ENCODE measurements at regions not wholly inside any gene's neighbourhood (a gene's known extent, or its start where the extent isn't known, plus 50 kb on each side); places are given as distances from the start of the nearest gene placed in this dataset.

DNA sequence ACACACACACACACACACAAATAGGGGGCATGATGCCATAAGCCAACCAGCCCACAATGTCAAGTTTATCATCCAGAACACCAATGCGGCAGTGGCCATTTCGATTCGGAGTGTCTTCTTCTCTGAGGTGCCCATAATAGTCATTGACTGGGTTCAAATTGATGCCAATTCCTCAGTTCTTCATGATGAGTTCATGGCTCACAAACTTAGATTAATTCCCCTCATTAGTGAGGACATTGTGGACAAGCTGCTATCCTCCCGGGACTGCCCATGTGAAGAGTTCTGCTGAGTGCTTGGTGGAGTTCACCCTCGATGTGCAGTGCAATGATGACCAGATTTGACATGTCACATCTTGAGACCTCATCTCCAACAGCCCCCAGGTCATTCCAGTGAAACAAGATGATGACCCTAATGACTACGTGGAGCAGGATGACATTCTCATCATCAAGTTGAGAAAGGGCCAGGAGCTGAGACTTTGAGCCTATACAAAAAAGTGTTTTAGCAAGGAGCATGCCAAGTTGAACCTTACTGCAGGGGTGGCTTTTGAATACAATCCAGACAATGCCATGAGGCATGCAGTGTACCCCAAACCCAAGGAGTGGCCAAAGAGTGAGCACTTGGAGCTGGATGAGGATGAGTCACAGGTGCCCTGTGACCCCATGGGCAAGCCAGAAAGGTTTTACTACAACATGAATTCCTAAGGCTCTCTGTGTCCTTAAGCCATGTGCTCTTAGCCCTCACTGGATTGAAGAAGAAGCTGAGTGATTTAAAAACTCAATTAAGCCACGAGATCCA, 211.6 kb upstream of the SAMSN1 start:
- H3K27me3 ChIP-seq (ENCODE audit: control insufficient read depth, insufficient read depth, low read length) = no peaks in the 10 kb centered on the region
- no peaks in the 10 kb centered on the region for H3K36me3 ChIP-seq (ENCODE audit: control insufficient read depth, insufficient read depth, low read length)
- no peak for DNase-seq (ENCODE audit: low read depth)
- no peak overlapping the region for H3K4me3 ChIP-seq (ENCODE audit: low read depth, low read length)
- CTCF ChIA-PET = no interaction called here
- no peak for TF ChIP-seq CTCF (IDR thresholded peaks at IDR 0.05; ENCODE audit: insufficient read depth, low read depth, low read length)
- POLR2A ChIA-PET = no interaction called here

GRCh38 chr21:14755086-14755485, 209.0 kb upstream of the SAMSN1 start:
- POLR2A ChIA-PET = no interaction called here
- CTCF ChIA-PET = no interaction called here
- H3K36me3 ChIP-seq (ENCODE audit: control insufficient read depth, insufficient read depth, low read length) = no peaks in the 10 kb centered on the region

DNA sequence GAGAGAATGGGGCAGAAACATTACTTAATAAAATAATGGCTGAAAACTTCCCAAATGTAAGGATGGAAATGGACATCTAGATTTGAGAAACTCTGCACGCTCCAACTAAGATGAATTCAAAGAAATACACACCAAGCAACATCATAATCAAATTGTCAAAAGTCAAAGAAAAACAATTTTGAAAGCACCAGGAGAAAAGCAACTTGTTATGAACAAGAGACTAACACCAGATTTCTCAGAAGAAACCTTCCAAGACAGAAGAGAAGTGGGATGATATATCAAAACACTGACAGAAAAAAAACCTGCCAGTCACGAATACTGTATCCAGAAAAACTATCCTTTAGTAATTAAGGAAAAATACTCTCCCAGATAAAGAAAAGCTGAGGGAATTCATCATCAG, 208.6 kb upstream of the SAMSN1 start:
- TF ChIP-seq CTCF (IDR thresholded peaks at IDR 0.05; ENCODE audit: insufficient read depth, low read depth, low read length) = no peak
- no peak for DNase-seq (ENCODE audit: low read depth)
- CTCF ChIA-PET = no interaction called here
- H3K36me3 ChIP-seq (ENCODE audit: control insufficient read depth, insufficient read depth, low read length) = no peaks in the 10 kb centered on the region
- H3K27me3 ChIP-seq (ENCODE audit: control insufficient read depth, insufficient read depth, low read length) = no peaks in the 10 kb centered on the region
- POLR2A ChIA-PET = no interaction called here
- H3K4me3 ChIP-seq (ENCODE audit: low read depth, low read length) = no peak overlapping the region

More at GRCh38 chr21:14755086-14755485, 209.0 kb upstream of the SAMSN1 start:
- no peak for TF ChIP-seq CTCF (IDR thresholded peaks at IDR 0.05; ENCODE audit: insufficient read depth, low read depth, low read length)
- no peak for DNase-seq (ENCODE audit: low read depth)
- Histone ChIP-seq H3K27me3 (ENCODE audit: control insufficient read depth, insufficient read depth, low read length) (no peaks in the 10 kb centered on the region), H3K4me3 (ENCODE audit: low read depth, low read length) (no peak overlapping the region)

GRCh38 chr21:14754259-14754604, 208.1 kb upstream of the SAMSN1 start:
- POLR2A ChIA-PET = no interaction called here
- CTCF ChIA-PET = interaction anchor here (0.6 to 0.9 kb wide), 2 partner anchors 12 to 52 kb away, joined by 3 to 4 read pairs; no protein-coding TSS in a partner anchor
- H3K27me3 ChIP-seq (ENCODE audit: control insufficient read depth, insufficient read depth, low read length) = no peaks in the 10 kb centered on the region
- DNase-seq (ENCODE audit: low read depth) = no peak
- H3K36me3 ChIP-seq (ENCODE audit: control insufficient read depth, insufficient read depth, low read length) = no peaks in the 10 kb centered on the region
- no peak overlapping the region for H3K4me3 ChIP-seq (ENCODE audit: low read depth, low read length)
- TF ChIP-seq CTCF (IDR thresholded peaks at IDR 0.05; ENCODE audit: insufficient read depth, low read depth, low read length) = no peak

- POLR2A ChIA-PET = no interaction called here
Measured at GRCh38 chr21:14753466-14754258, 207.5 kb upstream of the SAMSN1 start.

More at GRCh38 chr21:14753466-14754258, 207.5 kb upstream of the SAMSN1 start:
- no peaks in the 10 kb centered on the region for H3K36me3 ChIP-seq (ENCODE audit: control insufficient read depth, insufficient read depth, low read length)
- H3K4me3 ChIP-seq (ENCODE audit: low read depth, low read length) = no peak overlapping the region
- CTCF ChIA-PET = interaction anchor here (0.6 to 0.9 kb wide), 2 partner anchors 12 to 51 kb away, joined by 3 to 4 read pairs; no protein-coding TSS in a partner anchor
- H3K27me3 ChIP-seq (ENCODE audit: control insufficient read depth, insufficient read depth, low read length) = no peaks in the 10 kb centered on the region
- no peak for DNase-seq (ENCODE audit: low read depth)
- TF ChIP-seq CTCF (IDR thresholded peaks at IDR 0.05; ENCODE audit: insufficient read depth, low read depth, low read length) = no peak
